HFF-Myc (cell line): ENCODE measurements at regions not wholly inside any gene's neighbourhood (a gene's known extent, or its start where the extent isn't known, plus 50 kb on each side); places are given as distances from the start of the nearest gene placed in this dataset.

Experiments used
- DNase-seq: peaks from one replicate; pipeline ENCODE4 v3.0.0-alpha.2; 2011; ENCODE audit warnings: low read depth; ENCODE audit errors: extremely low read depth
- H3K4me3 ChIP-seq: replicated peaks from 2 replicates; pipeline ENCODE4 v1.5.1; 2011; ENCODE audit warnings: low read depth, mild to moderate bottlenecking, control low read depth, low read length
- TF ChIP-seq, protein P1 (sequence below): IDR thresholded peaks from 2 replicates; pipeline ENCODE4 v1.5.1; 2012; ENCODE audit warnings: mild to moderate bottlenecking, low read depth, low read length, control low read depth; ENCODE audit errors: missing control alignments

DNA sequence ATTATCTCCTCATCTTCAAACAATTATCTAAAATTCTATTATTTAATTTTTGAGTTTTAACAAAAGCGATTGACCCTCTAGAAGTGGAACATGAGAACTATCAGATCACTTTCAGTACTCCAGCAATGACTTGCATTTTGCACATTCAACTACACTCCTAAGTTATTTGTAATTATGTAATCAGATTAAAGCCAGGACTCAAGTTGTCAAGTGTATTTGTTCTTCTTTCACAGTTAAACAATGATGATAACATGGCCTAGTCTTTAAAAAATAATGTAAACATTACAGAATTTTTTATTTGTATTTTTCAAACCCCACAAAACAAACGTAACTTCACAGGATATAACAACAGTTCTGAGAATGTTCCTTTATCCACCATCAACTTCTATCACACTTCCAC, 2148.9 kb upstream of the ACO1 start:
- no peak for DNase-seq
- H3K4me3 ChIP-seq = no peak overlapping the region
- TF ChIP-seq, protein P1, sequence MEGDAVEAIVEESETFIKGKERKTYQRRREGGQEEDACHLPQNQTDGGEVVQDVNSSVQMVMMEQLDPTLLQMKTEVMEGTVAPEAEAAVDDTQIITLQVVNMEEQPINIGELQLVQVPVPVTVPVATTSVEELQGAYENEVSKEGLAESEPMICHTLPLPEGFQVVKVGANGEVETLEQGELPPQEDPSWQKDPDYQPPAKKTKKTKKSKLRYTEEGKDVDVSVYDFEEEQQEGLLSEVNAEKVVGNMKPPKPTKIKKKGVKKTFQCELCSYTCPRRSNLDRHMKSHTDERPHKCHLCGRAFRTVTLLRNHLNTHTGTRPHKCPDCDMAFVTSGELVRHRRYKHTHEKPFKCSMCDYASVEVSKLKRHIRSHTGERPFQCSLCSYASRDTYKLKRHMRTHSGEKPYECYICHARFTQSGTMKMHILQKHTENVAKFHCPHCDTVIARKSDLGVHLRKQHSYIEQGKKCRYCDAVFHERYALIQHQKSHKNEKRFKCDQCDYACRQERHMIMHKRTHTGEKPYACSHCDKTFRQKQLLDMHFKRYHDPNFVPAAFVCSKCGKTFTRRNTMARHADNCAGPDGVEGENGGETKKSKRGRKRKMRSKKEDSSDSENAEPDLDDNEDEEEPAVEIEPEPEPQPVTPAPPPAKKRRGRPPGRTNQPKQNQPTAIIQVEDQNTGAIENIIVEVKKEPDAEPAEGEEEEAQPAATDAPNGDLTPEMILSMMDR = no peak

DNA sequence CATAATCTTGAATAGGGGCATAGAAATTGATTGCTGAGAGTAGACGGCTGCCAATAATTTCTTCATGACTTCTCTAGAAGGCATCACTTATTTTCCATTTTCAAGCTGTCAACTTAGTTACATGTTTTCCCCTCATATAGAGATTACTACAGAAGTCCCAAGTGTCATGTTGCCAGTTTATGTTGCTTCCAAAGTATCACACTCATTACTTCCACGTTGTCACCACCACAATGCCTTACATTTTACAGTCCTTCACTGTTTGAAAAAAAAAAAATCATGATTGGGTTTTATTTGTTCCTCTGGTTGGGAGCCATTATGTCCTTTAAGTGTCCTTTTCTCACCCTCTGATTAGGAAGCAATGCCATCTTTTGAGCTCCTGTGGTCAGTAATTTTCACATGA, 2144.6 kb upstream of the ACO1 start:
- DNase-seq = no peak
- TF ChIP-seq, protein P1 = no peak
- no peak overlapping the region for H3K4me3 ChIP-seq

DNA sequence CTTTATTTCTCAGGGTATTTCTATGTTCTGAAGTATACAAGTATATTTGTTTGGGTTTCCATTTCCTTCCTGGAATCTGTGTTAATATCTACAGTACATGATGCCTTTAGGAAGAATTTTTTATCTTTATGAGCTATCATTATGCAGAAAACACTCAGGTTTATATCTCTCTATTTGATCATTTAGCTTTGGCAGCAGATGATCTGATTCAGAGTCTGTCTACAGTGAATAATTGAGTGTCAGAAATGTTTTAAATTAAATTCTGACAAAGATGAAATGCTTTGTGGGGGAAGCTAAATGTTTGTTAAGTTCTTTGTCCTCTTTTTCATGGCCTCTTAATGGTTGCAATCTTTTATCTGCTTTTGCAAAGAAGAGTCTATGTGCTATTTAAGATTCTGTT, 2141.0 kb upstream of the ACO1 start:
- H3K4me3 ChIP-seq = no peak overlapping the region
- DNase-seq = no peak
- TF ChIP-seq, protein P1 = no peak

DNA sequence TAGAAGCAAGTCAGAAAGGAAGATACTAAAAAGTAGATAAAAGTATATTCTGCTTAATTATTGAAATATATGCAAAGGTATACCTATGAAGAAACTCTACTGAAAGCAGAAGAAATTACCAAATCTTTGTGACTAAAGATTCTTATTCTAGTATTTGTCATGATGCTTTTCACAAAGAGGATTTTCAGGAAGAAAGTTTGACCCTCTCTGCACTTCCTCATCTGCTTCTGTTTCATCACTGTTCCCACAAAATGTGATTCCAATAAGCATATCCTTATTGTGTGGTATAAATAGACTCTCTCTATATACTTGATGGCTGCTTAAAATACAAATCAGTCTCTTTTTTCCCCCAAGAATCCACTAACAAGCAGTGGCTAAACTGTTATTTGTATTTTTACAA, 2139.6 kb upstream of the ACO1 start:
- no peak for DNase-seq
- no peak overlapping the region for H3K4me3 ChIP-seq
- TF ChIP-seq, protein P1 = no peak

DNA sequence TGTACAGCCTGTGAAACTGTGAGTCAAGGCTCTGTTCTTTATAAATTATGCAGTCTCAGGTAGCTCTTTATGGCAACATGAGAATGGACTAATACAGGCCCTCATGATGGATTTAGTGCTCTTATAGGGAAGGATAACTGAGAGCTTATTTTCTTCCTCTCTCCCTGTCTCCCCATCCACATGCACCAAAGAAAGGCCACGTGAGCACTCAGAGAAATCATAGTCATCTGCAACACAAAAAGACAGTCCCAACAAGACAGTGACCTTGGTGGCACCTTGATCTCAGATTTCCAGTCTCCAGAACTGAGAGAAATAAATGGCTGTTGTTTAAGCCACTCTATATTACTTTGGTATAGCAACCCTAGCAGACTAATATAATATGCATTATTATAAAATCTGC, 2133.6 kb upstream of the ACO1 start:
- H3K4me3 ChIP-seq = no peak overlapping the region
- TF ChIP-seq, protein P1 = no peak
- DNase-seq = no peak

DNA sequence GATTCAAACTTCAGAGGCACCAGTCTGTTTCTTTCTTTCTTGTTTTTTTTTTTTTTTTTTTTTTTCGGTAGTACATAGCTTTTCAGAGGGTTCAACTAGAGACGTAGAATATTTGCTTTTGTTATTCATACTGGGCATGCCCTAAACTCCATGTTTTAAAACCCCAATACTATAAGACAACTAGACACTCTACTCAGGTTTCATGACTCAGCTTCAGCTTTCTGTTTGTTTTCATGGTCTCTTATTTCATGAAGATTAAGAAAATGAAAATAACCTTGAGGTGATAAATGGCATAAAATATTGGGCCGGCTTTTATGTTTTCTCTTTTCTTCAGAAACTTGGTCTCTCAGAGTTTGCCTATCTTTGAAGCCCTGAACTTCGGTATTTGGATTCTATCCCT, 2126.3 kb upstream of the ACO1 start:
- no peak for DNase-seq
- no peak overlapping the region for H3K4me3 ChIP-seq
- TF ChIP-seq, protein P1 = no peak

DNA sequence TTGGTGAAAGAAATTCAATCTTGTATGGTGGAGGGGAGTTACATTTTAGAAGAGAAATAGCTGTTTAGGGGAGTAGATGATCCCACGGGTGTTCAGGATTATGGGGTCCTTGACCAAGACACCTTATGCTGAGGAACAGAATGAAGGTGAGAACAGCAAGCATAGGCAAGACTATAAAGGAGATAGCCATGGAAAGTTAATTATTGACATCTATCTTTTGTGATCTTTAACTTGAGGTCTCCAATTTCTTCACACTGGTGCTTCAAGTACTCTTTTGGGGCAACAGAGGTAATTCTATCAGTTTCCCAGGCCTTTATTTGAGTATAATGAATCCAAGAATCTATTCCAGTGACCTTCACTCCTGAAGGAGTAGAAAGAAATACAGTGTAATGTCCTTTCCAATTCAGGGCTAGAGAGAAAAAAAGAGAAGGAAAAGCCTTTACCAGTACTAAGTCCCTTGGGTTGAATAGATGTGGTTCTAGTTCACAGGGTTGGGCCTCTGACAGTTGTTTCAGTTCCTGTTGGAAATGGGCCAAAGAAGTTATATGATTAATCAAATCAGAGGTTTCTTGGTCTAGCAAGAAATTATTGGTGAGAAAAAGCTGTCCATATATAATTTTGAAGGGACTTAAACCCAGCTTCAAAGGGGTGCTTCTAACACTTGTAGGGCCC, 2104.1 kb upstream of the ACO1 start:
- TF ChIP-seq, protein P1 = no peak
- DNase-seq = no peak
- H3K4me3 ChIP-seq = no peak overlapping the region
